GM18499 (cell line): ENCODE measurements at regions not wholly inside any gene's neighbourhood (a gene's known extent, or its start where the extent isn't known, plus 50 kb on each side); places are given as distances from the start of the nearest gene placed in this dataset.
"Not testable (repeated sequence)": the region's sequence is repeated elsewhere in the genome, so short reads cannot be mapped to it uniquely, and the experiment has no call there.

Experiments
- ATAC-seq: cut with Tn5 transposase; IDR thresholded peaks from one replicate; pipeline ENCODE4 v1.9.1; 2021; ENCODE audit warnings: moderate number of reproducible peaks; ENCODE audit not compliant: insufficient read depth, unreplicated experiment

DNA sequence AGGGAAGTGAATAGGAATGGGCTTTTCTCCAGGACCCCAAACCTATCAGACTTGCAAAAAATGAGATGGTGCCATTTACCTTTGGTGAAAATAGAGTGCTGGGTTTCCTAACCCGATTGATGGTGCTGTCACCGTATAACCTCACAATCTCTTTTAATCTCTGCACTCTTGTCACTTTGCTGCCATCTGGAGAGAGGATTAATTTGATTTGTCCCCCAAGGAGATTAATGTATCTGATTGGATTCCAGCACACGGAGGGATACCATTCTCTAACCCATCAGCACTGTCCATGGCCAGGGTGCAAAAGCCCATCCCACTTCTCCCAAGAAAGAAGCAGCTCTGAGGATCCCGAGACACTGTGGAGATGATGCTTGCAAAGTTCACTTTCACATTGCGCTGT, 86.3 kb upstream of the NFE2L3 start:
- no peak for ATAC-seq

GRCh38 chr7:26066736-26067135, 85.3 kb upstream of the NFE2L3 start:
- no peak for ATAC-seq

DNA sequence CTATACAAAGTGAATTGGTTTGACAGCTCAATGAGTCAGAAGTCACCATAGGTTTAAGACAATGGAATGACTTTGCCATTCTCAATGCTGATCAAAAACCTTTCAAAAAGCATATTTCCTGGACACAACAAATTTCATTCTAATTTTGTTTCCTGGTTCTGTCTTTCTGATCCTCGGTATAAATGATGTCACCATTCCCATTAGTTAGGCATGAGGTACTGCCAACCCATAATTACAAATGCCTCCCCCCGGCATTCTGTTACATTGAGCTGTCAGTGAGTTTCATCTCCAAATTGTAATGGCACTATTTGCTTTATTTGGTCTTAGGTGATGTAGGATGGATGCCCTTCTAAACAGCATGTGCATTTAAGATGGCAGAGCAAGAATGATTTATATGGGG, 81.7 kb upstream of the NFE2L3 start:
- ATAC-seq = no peak

DNA sequence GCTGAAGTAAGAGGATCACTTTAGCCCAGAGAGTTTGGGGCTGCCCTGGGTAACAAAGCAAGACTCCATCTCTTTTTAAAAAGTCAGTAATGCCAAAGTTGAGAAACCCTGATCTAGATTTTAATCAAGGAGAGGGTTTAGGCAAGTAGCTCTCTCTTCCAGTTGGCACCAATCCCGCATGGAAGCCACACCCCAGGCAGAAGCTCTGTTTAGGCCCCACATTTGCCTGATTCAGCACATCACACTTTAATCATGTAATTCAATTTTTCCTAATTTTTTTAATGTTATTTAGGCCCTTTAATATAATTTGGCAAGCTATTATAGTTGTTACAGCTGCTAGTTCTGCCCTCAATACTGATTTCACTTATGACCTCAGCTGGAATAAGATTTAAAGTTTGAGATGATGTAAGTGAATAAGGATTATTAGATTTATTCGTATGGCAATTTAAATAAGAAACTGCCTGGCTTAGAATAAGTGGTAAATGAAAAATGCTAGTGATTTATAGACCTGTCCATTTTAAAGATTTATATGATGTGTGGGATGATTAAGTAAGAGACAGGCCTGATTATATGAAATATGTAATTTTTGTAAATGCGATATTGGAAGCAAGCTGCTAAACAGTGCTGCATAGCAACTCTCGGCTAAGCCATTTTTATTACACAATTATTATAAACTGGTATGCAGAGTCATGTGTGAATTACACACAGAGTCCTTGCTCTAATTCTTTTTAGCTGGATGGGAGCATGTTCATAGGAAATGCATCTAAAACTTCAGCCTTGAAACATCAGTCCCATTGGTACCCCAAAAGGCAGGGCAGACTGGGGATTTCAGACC, 80.2 kb upstream of the NFE2L3 start:
- ATAC-seq = no peak

- no peak for ATAC-seq
Measured at GRCh38 chr7:26073041-26073440, 79.0 kb upstream of the NFE2L3 start.

- ATAC-seq = no peak
Measured at GRCh38 chr7:26074919-26075318, 77.1 kb upstream of the NFE2L3 start.

DNA sequence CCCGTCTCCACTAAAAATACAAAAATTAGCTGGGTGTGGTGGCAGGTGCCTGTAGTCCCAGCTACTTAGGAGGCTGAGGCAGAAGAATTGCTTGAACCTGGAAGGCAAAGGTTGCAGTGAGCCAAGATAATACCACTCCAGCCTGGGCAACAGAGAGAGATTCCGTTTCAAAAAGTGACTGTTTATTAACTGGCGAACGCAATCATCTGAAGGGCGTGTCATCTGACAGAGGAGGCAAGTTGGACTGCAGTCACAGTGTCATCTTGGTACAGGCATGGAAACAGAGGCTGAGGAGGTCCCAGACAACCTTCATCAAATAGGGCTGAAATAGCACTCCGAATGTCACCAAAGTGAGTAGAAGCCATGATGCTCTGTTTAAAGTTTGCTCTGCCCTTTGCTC, 75.3 kb upstream of the NFE2L3 start:
- ATAC-seq = no peak

- peak; percentile 68 for ATAC-seq
Measured at GRCh38 chr7:26078437-26079336, 73.3 kb upstream of the NFE2L3 start.

DNA sequence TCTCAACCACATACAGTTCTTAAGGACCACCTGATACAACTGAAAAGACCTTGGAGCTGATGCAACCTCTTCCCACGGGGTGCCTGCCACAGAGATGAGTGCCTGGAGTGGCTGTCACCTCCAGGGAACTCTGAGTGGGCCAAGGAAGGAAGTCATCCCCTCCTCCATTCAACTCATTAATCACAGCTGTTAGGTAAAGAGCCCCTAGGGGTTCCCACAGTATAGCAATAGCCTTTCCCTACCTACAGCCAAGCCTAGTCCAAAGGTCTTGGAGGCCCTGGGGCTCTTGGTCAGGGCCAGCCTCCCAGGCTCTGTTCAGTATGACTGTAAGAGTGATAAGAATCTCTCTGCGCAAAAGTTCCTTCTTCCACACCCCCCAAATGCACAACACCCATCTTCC, 70.4 kb upstream of the NFE2L3 start:
- no peak for ATAC-seq

DNA sequence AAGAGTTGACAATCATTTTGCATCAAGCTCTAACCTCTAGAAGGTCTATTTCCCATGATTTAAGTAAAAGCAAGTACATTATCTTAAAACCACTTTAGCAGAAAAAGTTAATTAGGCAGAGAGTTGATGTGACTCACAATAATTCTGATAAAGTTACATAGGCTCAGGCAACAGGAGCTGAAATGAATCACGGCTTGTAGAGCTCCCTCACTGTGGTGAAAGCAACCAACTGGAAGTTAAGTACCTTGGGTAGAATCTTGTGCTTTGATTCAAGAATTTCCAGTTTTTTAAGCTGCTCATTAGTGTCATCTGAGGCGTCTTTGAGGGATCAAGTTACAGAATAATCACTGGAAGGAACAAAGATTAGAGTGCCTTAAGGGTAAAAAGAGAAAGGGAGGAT, 68.9 kb upstream of the NFE2L3 start:
- no peak for ATAC-seq

GRCh38 chr7:26084418-26084817, 67.6 kb upstream of the NFE2L3 start:
- ATAC-seq = no peak

- ATAC-seq = no peak
Measured at GRCh38 chr7:26085771-26086170, 66.2 kb upstream of the NFE2L3 start.

GRCh38 chr7:26087321-26088091, 64.5 kb upstream of the NFE2L3 start:
- no peak for ATAC-seq

GRCh38 chr7:26089469-26089868, 62.5 kb upstream of the NFE2L3 start:
- ATAC-seq = not testable (repeated sequence)

GRCh38 chr7:26090927-26091519, 61.0 kb upstream of the NFE2L3 start:
- ATAC-seq = no peak

DNA sequence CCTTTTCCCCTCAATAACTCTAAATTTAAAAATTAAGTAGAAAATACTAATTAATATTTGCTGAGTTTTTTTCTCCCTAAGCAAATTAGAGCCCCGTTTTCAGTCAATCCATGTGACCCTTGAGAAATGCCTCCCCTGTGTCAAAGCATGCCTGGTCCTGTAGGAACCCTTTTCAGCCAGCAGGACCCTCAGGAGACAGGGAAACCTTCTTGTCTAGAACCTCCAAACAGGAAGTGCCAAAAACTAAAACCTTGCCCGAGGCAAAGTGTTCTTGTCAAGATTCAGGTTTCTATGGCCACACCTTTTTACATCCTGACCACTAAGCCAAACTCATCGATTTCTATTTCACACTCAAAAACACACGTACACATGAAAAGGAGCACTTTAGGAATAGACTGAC, 60.1 kb upstream of the NFE2L3 start:
- ATAC-seq = no peak

- no peak for ATAC-seq
Measured at GRCh38 chr7:26093023-26093422, 59.0 kb upstream of the NFE2L3 start.

DNA sequence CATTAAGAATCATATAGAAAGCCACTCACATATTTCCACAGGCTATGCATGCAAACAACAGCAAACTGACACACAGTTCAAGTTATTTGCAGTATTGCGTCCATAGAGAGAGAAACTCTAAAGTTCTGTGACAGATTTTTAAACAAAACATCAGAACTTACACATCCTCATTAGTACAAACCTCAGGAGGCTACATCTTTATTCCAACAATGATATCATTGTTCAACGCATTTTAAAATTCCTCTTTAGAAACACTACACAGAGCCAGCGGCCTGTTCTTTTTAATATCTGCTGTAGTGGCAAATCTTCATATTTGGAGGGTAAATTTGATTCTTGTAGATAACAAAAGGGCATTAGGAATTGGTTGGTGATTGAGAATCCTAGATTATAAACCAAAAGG, 55.9 kb upstream of the NFE2L3 start:
- ATAC-seq = no peak

GRCh38 chr7:26097837-26098668, 53.9 kb upstream of the NFE2L3 start:
- ATAC-seq = no peak
